NCI-H1417 (cell line): ENCODE measurements at regions not wholly inside any gene's neighbourhood (a gene's known extent, or its start where the extent isn't known, plus 50 kb on each side); places are given as distances from the start of the nearest gene placed in this dataset.
"Not testable (repeated sequence)": the region's sequence is repeated elsewhere in the genome, so short reads cannot be mapped to it uniquely, and the experiment has no call there.

ENCODE experiments used
- DNase-seq, 3 experiments: peaks; one replicate each; lab custom pipeline; 2025; lab: John Stamatoyannopoulos, UW

GRCh38 chr20:30393523-30393922 is 863.9 kb upstream of the DEFB115 start:
- not testable (repeated sequence) for DNase-seq

- DNase-seq: not testable (repeated sequence)
These were observed 860.4 kb upstream of the DEFB115 start for GRCh38 chr20:30397111-30397510.

- not testable (repeated sequence) for DNase-seq
These were observed 852.4 kb upstream of the DEFB115 start for GRCh38 chr20:30405061-30405460.

GRCh38 chr20:30405585-30405984 is 851.9 kb upstream of the DEFB115 start:
- not testable (repeated sequence) for DNase-seq

GRCh38 chr20:30406370-30406769 is 851.1 kb upstream of the DEFB115 start:
- DNase-seq: not testable (repeated sequence)

- DNase-seq: no peak
These were observed 844.5 kb upstream of the DEFB115 start for GRCh38 chr20:30412972-30413371.

GRCh38 chr20:30417387-30417786 is 840.1 kb upstream of the DEFB115 start:
- DNase-seq: not testable (repeated sequence)

GRCh38 chr20:30418378-30418777 is 839.1 kb upstream of the DEFB115 start:
- not testable (repeated sequence) for DNase-seq

- DNase-seq: no peak
These were observed 838.0 kb upstream of the DEFB115 start for GRCh38 chr20:30419466-30419865.

GRCh38 chr20:30419871-30420420 is 837.5 kb upstream of the DEFB115 start:
- DNase-seq: peak in 1 of 3 experiments; percentile 20
